ENCODE measurements at regions not wholly inside any gene's neighbourhood (a gene's known extent, or its start where the extent isn't known, plus 50 kb on each side); places are given as distances from the start of the nearest gene placed in this dataset.

DNA sequence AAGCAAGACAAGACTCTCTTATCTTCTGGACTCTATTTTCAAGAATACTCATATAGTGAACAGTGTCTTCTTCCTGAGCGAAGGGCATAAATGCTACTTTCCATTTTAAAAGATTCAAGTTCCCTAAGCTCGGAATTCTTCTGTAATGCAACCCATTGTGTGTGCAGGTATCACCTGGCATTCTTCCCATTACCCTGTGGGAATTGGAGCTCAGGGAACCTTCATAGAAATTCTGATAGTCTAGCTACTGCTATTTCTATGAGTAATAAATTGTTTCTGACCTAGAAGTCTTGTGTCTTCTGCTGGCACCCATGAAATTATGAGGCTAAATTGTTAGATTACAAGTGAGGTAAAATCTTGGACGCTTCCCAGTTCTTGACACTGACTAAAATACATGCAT, 324.1 kb upstream of the DIPK2B start:
- DNase-seq (ENCODE audit: low read depth): no peak
- Histone ChIP-seq H3K36me3 (ENCODE audit: control insufficient read depth, insufficient read depth, low read length) (no peaks in the 10 kb centered on the region), H3K4me3 (ENCODE audit: low read depth, low read length) (no peak overlapping the region), H3K27me3 (ENCODE audit: control insufficient read depth, insufficient read depth, low read length) (no peaks in the 10 kb centered on the region)
- no peak for TF ChIP-seq CTCF (IDR thresholded peaks at IDR 0.05; ENCODE audit: insufficient read depth, low read depth, low read length)
- ChIA-PET POLR2A (no interaction called here), CTCF (interaction anchor here (1.0 to 1.2 kb wide), 2 partner anchors 108 to 218 kb away, joined by 3 read pairs; no protein-coding TSS in a partner anchor)

GRCh38 chrX:45524296-45524695, 323.6 kb upstream of the DIPK2B start:
- no peaks in the 10 kb centered on the region for H3K36me3 ChIP-seq (ENCODE audit: control insufficient read depth, insufficient read depth, low read length)
- no peak for DNase-seq (ENCODE audit: low read depth)
- POLR2A ChIA-PET: no interaction called here
- no peak overlapping the region for H3K4me3 ChIP-seq (ENCODE audit: low read depth, low read length)
- TF ChIP-seq CTCF (IDR thresholded peaks at IDR 0.05; ENCODE audit: insufficient read depth, low read depth, low read length): no peak
- H3K27me3 ChIP-seq (ENCODE audit: control insufficient read depth, insufficient read depth, low read length): no peaks in the 10 kb centered on the region
- CTCF ChIA-PET: interaction anchor here (1.0 kb wide), 1 partner anchor 219 kb away, joined by 3 read pairs; no protein-coding TSS in a partner anchor

GRCh38 chrX:45518552-45518951, 317.9 kb upstream of the DIPK2B start:
- Histone ChIP-seq H3K27me3 (ENCODE audit: control insufficient read depth, insufficient read depth, low read length) (no peaks in the 10 kb centered on the region), H3K36me3 (ENCODE audit: control insufficient read depth, insufficient read depth, low read length) (no peaks in the 10 kb centered on the region), H3K4me3 (ENCODE audit: low read depth, low read length) (no peak overlapping the region)
- POLR2A ChIA-PET: no interaction called here
- CTCF ChIA-PET: interaction anchor here (0.6 kb wide), 1 partner anchor 17 kb away, joined by 3 read pairs; no protein-coding TSS in a partner anchor
- TF ChIP-seq CTCF (IDR thresholded peaks at IDR 0.05; ENCODE audit: insufficient read depth, low read depth, low read length): no peak
- no peak for DNase-seq (ENCODE audit: low read depth)

- no peak for TF ChIP-seq CTCF (IDR thresholded peaks at IDR 0.05; ENCODE audit: insufficient read depth, low read depth, low read length)
- H3K4me3 ChIP-seq (ENCODE audit: low read depth, low read length): no peak overlapping the region
- no peaks in the 10 kb centered on the region for H3K27me3 ChIP-seq (ENCODE audit: control insufficient read depth, insufficient read depth, low read length)
- no peak for DNase-seq (ENCODE audit: low read depth)
- ChIA-PET POLR2A (interaction anchor here (0.7 kb wide), 1 partner anchor 74 kb away, joined by 4 read pairs; no protein-coding TSS in a partner anchor), CTCF (interaction anchor here (0.6 to 0.7 kb wide), 2 partner anchors 76 to 859 kb away, joined by 3 read pairs; no protein-coding TSS in a partner anchor)
- H3K36me3 ChIP-seq (ENCODE audit: control insufficient read depth, insufficient read depth, low read length): no peaks in the 10 kb centered on the region
Observed at GRCh38 chrX:45517090-45517973, 316.7 kb upstream of the DIPK2B start.

Measured in BJ (cell line).